Astrocyte (in vitro differentiated cells and primary cell): ENCODE measurements at regions not wholly inside any gene's neighbourhood (a gene's known extent, or its start where the extent isn't known, plus 50 kb on each side); places are given as distances from the start of the nearest gene placed in this dataset.

Experiments
- CTCF ChIP-seq: IDR thresholded peaks from 2 replicates; pipeline ENCODE4 v1.5.1; 2011; ENCODE audit warnings: low read depth, mild to moderate bottlenecking, inconsistent platforms, low read length, moderate library complexity; ENCODE audit not compliant: insufficient read depth
- EZH2 ChIP-seq: IDR thresholded peaks from 2 replicates; pipeline ENCODE4 v1.6.1; 2012; ENCODE audit warnings: mild to moderate bottlenecking, low read length, inconsistent platforms; ENCODE audit not compliant: insufficient read depth

GRCh38 chr5:56503929-56504328, 270.8 kb upstream of the ANKRD55 start:
- TF ChIP-seq EZH2 (no peak), CTCF (no peak)
